NT2/D1 (cell line): ENCODE measurements at regions not wholly inside any gene's neighbourhood (a gene's known extent, or its start where the extent isn't known, plus 50 kb on each side); places are given as distances from the start of the nearest gene placed in this dataset.

Experiments
- SUZ12 ChIP-seq: IDR thresholded peaks from 2 replicates; pipeline ENCODE4 v1.6.1; 2011; ENCODE audit not compliant: insufficient read length, insufficient read depth; ENCODE audit errors: extremely low read depth
- ZNF274 ChIP-seq: IDR thresholded peaks from 2 replicates; pipeline ENCODE4 v1.6.1; 2011; ENCODE audit warnings: mild to moderate bottlenecking, low read depth, low read length

DNA sequence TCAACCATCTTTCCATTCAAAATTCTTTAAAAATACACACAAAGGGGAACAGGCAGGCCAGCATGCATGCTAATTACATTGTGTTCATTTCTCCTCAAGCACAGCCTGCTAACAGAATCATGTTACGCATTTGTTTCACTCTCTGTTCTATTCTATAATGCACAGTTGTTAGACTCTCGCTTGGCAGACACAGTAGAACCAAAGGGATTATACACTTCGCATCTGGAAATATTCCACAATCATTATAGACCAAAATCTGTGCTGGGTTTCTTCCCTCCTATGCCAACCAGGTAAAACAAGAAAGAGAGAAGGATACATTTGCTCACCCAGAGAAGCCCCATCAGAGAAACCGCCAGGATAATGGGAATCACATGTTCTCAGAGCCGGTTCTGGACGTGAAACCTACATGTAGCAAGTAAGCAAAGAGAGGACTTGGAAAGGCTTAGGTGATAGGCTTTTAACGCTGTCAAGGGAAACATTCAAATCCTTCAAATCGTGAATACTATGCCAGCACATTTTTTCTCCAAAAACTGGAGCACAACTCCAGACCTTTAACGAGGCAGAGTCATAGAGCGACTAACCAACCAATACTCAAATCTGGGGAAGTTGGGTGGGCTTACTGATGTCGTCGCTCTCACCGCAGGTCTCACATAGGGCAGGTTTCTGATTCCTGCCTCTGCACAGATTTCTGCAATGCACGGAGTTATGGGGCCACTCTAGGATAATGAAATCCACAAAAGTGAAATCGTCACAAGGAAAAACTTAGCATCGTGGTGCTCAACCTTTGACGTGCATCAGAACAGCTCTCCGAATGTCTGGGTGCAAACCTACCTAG lies 380.5 kb upstream of the AUTS2 start:
- no peak for TF ChIP-seq ZNF274
- no peak for TF ChIP-seq SUZ12
